UCSD-AML1 (cell line): ENCODE measurements at regions not wholly inside any gene's neighbourhood (a gene's known extent, or its start where the extent isn't known, plus 50 kb on each side); places are given as distances from the start of the nearest gene placed in this dataset.
"Not testable (repeated sequence)": the region's sequence is repeated elsewhere in the genome, so short reads cannot be mapped to it uniquely, and the experiment has no call there.

Source experiments
- DNase-seq: peaks from one replicate; lab custom pipeline; 2025; ENCODE audit not compliant: unreplicated experiment; lab: John Stamatoyannopoulos, UW

GRCh38 chr3:56927855-56928254, 126.1 kb upstream of the ARHGEF3 start:
- no peak for DNase-seq

DNA sequence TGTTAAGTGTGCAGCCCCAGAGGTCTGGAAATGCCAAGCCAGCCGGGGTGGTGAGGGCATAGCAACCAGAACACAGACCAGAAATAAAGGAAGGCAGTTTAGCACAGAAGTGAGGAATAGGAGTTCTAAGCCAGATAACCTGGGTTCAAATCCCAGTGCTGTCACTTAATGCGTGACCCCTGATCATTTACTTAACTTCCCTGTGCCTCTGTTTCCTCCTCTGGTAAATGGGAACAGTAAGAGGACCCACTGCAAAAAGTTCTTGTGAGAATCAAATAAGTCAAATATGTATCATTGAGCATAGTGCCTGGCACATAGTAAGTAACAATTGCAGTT, 125.2 kb upstream of the ARHGEF3 start:
- DNase-seq: no peak

DNA sequence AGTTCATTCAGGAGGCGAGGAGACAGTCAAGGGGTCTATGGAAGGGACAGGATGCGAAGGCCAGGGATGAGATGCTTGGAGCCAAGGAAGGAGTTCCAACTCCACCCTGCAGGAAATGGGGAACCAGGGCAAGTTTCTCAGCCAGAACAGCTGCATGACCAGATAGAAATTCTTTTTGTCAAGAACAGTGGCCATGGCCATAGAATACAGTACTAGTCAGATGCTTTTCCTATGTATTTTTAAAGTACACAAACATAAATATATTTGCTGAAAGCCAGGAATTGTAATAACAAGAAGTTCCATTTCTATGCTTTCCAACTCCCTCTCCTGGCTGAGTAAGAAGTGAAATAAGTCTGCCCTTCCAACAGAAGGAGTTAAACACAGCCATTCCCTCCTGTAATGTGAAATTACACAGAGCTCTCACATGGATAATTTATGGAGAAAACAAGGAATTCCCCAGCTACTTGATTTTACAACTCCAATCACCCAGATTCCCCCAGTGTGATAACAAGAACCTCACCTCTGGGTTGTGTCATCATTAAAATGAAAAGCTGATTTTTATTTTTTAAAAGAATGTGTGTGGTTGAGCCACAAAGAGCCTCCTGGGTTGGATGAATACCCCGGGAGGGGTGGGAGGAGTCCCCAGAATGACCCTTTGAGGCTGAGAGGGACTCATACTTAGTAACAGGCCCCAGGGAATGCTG, 124.6 kb upstream of the ARHGEF3 start:
- no peak for DNase-seq

DNA sequence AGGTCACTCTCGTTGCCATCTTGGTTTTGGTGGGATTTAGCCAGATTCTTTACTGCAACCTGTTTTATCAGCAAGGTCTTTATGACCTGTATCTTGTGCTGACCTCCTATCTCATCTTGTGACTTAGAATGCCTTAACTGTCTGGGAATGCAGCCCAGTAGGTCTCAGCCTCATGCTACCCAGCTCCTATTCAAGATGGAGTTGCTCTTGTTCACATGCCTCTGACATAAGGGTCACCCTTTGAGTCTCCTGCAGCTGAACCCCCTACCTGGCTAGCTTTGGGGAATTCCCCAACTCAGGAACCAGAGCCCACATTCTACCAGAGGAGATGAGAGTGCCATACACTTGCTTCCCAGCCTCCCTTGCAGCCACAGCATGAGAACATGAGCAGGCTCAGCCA, 123.0 kb upstream of the ARHGEF3 start:
- not testable (repeated sequence) for DNase-seq

DNA sequence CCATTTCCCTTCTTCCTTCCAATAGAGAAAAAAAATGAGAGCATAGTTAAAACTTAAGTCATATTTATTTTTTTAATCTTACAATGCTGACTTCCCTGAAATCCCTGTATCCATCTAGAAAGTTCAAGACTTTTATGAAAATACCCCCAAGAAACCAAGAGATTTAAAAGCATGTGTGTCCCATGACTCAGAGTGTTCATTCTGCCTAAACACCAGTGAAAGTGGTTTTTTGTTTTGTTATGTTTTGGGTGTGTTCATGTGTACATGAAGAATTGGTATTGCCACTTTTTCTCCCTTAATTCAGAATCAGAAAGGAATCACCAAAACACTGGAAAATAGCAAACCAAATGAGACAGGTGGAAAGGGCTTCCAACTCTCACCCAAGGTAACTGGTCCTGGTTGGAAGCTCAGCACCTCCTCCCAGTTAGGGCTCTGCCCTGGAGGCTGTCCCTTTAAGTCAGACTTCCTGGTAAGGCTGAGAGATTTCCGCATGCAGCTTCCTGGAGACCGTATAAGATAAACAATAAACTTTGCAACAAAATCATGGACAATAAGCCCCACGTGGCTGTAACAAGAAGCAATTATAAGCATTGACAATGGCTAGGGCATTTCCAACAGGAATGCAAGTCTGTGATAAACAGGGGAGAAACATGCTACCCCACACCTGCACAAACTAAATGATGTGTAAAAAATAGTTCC, 121.9 kb upstream of the ARHGEF3 start:
- no peak for DNase-seq

- peak; percentile 44 for DNase-seq
Measured at GRCh38 chr3:56921573-56922453, 120.1 kb upstream of the ARHGEF3 start.

DNA sequence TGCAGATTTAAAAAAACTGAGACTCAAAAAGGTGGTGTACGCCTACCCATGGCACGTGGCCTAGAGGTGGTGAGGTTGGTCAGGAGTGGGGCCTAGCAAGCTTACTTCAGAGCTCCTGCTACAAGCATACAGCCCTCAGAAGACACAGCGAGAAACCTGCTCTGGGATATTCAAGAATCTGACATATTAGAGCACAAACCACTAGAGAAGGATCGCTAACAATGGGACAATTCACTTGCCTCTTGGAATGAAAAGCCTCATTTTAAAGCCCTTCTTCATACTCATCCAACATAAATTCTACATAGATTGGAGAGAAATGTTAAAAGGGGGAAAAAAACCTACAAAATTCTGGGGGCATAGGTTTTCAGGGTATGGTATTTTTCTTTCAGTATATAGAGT, 118.0 kb upstream of the ARHGEF3 start:
- no peak for DNase-seq

- DNase-seq: no peak
Measured at GRCh38 chr3:56919137-56919796, 117.5 kb upstream of the ARHGEF3 start.

DNA sequence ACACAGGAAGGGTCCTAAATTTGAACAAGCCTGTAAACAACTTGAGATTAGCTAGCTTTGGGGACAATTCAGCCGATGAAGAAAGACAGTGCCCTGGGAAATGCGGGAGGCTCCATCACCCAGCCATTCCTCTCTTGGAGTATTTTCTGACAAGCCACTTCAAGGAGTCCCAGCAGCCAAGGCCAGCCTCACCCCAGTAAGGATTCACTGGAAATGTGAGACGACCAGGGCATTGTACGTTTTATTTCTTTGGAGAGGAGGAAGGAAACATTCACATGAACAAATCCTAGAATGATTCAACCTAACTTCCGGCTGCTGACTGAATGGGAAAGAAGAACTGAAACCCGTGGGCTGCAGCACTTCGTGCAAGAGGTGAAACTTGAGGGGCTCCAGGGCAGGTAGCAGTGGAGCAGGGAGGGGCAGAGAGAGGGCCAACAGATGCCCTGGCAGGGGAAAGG, 116.4 kb upstream of the ARHGEF3 start:
- DNase-seq: no peak

GRCh38 chr3:56917361-56918110, 115.8 kb upstream of the ARHGEF3 start:
- no peak for DNase-seq

- DNase-seq: no peak
Measured at GRCh38 chr3:56916716-56917360, 115.1 kb upstream of the ARHGEF3 start.

DNA sequence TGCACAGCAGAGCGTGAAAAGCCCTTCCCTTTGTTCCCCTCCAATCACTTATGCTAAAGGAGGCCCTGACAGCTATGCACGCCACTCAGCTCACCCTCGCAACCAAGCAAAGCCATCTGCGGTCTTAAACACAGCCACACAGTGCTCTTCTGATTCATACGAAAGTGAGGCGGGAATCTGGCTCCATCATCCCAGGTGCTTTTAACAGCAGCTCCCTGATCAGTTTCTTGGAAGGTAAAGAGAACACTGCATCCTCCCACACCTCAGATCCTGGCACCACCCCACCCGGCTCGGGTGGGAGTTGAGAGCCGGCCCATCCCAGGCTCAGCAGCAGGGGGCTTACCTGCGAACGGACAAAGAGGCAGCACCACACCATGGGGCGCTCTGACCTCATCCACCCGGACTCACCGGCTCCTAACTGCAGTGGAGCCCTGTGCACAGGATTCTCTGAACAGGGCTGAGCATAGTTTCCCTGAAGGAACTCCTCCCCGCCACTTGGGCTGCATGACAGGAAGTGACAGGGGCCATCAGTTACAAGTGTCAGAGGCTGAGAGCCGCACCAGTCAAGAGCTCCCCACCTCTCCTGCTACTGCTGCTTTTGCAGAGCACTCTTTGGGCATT, 114.3 kb upstream of the ARHGEF3 start:
- peak; percentile 67 for DNase-seq

GRCh38 chr3:56914646-56915045, 112.9 kb upstream of the ARHGEF3 start:
- DNase-seq: no peak

GRCh38 chr3:56911363-56911762, 109.6 kb upstream of the ARHGEF3 start:
- DNase-seq: no peak

DNA sequence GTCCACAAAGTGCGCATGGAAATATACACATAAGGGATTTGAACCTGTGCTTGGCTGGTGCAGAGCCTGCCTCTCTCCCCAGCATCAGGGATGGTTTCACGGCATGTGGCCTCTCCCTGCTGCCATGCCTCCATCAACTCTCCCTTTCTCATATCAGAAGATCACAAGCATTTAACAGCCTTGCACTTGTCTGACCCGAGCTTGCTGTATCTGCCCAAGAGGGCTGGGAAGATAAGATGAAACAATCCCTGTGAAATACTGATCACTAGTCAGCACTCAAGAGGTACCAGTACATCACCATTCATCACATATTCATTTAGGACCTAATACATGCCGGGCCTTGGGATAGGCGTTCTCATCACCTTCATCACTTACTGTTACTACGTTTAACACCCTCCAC, 107.6 kb upstream of the ARHGEF3 start:
- no peak for DNase-seq

DNA sequence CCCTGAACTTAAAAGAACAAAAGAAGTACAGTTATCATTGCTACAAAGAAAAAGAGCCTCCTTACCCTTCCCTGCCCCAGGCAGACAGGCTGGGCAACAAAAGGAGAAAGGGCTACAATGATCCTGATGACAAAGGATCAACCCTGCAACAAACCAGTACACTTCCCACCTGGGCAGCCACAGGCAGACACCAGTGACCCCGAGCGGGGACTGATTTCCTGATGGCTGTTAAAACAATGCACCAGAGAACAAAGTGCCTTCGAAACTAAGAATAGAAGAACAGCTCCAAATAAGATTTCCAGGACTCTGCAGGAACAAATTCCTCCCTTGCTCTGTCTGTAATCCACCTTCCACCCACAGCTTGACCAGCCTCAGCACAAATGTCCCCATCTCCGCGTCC, 106.3 kb upstream of the ARHGEF3 start:
- no peak for DNase-seq

GRCh38 chr3:56904552-56905215, 102.9 kb upstream of the ARHGEF3 start:
- no peak for DNase-seq

- DNase-seq: no peak
Measured at GRCh38 chr3:56903231-56903782, 101.6 kb upstream of the ARHGEF3 start.
